ENCODE measurements at regions not wholly inside any gene's neighbourhood (a gene's known extent, or its start where the extent isn't known, plus 50 kb on each side); places are given as distances from the start of the nearest gene placed in this dataset.

DNA sequence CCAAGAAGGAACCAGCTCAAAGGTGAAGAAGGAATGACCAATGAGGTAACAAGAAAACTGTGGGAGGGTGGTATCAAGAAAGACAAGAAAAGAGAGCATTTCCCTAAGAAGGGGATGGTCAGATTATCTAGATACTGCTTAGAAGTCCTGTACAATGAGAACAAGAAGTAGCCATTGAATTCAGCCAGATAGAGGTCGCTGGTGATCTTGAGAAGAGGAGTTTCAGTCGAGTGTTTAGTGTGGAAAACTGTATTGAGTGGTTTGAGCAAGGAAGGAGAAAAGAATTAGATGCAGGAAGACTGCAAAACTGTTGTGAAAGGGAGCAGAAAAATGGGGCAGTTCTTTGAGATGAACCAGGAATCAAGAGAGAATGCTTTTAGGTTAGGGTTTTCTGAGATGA, 74.6 kb upstream of the FAT3 start:
- Histone ChIP-seq H3K4me1 (ENCODE audit: control insufficient read depth in 1 of 2, insufficient read depth in 2 of 2, low read depth in 1 of 2, low read length in 1 of 2) (no peaks in the 10 kb centered on the region), H3K79me2 (ENCODE audit: insufficient read depth) (no peaks in the 10 kb centered on the region), H3K4me3 (ENCODE audit: low read depth in 2 of 2, low read length in 1 of 2) (no peak overlapping the region), H3K9ac (no peak overlapping the region), H4K20me1 (ENCODE audit: insufficient read depth) (no peaks in the 10 kb centered on the region), H2AFZ (ENCODE audit: low read depth) (no peak overlapping the region), H3K27me3 (ENCODE audit: insufficient read depth) (no peaks in the 10 kb centered on the region), H3F3A (replicated peaks; ENCODE audit: insufficient read depth) (no peaks in the 10 kb centered on the region), H3K4me2 (no peak overlapping the region), H3K9me2 (no peaks in the 10 kb centered on the region), H3K9me3 (no peaks in the 10 kb centered on the region), H3K36me3 (replicated peaks in 1 of 2; ENCODE audit: control insufficient read depth in 1 of 2, insufficient read depth in 2 of 2, low read length in 1 of 2) (no peaks in the 10 kb centered on the region), H3K27ac (ENCODE audit: low read depth in 2 of 2, low read length in 1 of 2) (no peak overlapping the region)
- POLR2A ChIA-PET = no interaction called here
- no peak for DNase-seq
- TF ChIP-seq RAD21 (IDR thresholded peaks at IDR 0.05; ENCODE audit: low read length) = peak; percentile 28; the same call in 1 of the 2 replicates
- no peak for TF ChIP-seq NFIC (IDR thresholded peaks at IDR 0.05; ENCODE audit: borderline replicate concordance)
- WGBS (ENCODE audit: low lambda C conversion rate) = 17% methylated on average over 2 of the region's 2 CpGs
- CTCF ChIA-PET = no interaction called here

DNA sequence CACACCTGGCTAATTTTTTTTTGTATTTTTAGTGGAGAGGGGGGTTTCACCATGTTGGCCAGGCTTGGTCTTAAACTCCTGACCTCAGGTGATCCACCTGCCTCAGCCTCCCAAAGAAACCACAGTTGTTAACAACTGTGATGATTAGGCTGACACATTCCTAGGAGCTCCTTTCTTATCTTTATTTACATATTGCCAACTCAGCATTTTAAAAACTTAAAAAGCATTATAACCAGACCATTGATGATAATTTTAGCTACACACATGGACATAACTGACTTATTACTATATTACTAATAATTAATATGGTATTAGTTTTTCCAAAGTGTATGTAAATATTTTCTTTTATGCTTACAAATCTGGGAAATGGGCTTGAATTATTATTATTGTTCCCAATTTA, 82.9 kb upstream of the FAT3 start:
- no peak overlapping the region for H2AFZ ChIP-seq (ENCODE audit: low read depth)
- H3K4me1 ChIP-seq (ENCODE audit: control insufficient read depth in 1 of 2, insufficient read depth in 2 of 2, low read depth in 1 of 2, low read length in 1 of 2) = peaks cover 0 to 6% of the 10 kb centered on the region in 2 experiments; a peak in 2 of 4 replicates
- no peak overlapping the region for H3K4me2 ChIP-seq
- no peaks in the 10 kb centered on the region for H3K27me3 ChIP-seq (ENCODE audit: insufficient read depth)
- H3K4me3 ChIP-seq (ENCODE audit: low read depth in 2 of 2, low read length in 1 of 2) = no peak overlapping the region
- no peak for DNase-seq
- CTCF ChIA-PET = interaction anchor here (1.0 to 1.2 kb wide), 2 partner anchors 9 to 12 kb away, joined by 4 read pairs; no protein-coding TSS in a partner anchor
- POLR2A ChIA-PET = no interaction called here
- no peaks in the 10 kb centered on the region for H3K9me2 ChIP-seq
- no peaks in the 10 kb centered on the region for H3F3A ChIP-seq (replicated peaks; ENCODE audit: insufficient read depth)
- H3K9me3 ChIP-seq = no peaks in the 10 kb centered on the region
- no peaks in the 10 kb centered on the region for H3K36me3 ChIP-seq (replicated peaks in 1 of 2; ENCODE audit: control insufficient read depth in 1 of 2, insufficient read depth in 2 of 2, low read length in 1 of 2)
- H3K79me2 ChIP-seq (ENCODE audit: insufficient read depth) = no peaks in the 10 kb centered on the region
- TF ChIP-seq TAF1 (IDR thresholded peaks at IDR 0.05; ENCODE audit: borderline replicate concordance, low read depth, low read length) (no peak), CHD2 (IDR thresholded peaks at IDR 0.05; ENCODE audit: low read length, partially characterized antibody) (no peak), GATA2 (CRISPR knock-in tag; IDR thresholded peaks at IDR 0.05) (no peak), FOXM1 (IDR thresholded peaks at IDR 0.05; ENCODE audit: low read depth) (no peak), MXI1 (IDR thresholded peaks at IDR 0.05; ENCODE audit: low read depth, low read length) (no peak), RCOR1 (IDR thresholded peaks at IDR 0.05; ENCODE audit: low read length) (no peak), EP300 (IDR thresholded peaks at IDR 0.05; ENCODE audit: borderline replicate concordance in 1 of 2, low read depth in 1 of 2, low read length in 1 of 2) (no peak)
- TF ChIP-seq, protein P1, sequence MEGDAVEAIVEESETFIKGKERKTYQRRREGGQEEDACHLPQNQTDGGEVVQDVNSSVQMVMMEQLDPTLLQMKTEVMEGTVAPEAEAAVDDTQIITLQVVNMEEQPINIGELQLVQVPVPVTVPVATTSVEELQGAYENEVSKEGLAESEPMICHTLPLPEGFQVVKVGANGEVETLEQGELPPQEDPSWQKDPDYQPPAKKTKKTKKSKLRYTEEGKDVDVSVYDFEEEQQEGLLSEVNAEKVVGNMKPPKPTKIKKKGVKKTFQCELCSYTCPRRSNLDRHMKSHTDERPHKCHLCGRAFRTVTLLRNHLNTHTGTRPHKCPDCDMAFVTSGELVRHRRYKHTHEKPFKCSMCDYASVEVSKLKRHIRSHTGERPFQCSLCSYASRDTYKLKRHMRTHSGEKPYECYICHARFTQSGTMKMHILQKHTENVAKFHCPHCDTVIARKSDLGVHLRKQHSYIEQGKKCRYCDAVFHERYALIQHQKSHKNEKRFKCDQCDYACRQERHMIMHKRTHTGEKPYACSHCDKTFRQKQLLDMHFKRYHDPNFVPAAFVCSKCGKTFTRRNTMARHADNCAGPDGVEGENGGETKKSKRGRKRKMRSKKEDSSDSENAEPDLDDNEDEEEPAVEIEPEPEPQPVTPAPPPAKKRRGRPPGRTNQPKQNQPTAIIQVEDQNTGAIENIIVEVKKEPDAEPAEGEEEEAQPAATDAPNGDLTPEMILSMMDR (IDR thresholded peaks at IDR 0.05) = no peak
- TF ChIP-seq, protein P2, sequence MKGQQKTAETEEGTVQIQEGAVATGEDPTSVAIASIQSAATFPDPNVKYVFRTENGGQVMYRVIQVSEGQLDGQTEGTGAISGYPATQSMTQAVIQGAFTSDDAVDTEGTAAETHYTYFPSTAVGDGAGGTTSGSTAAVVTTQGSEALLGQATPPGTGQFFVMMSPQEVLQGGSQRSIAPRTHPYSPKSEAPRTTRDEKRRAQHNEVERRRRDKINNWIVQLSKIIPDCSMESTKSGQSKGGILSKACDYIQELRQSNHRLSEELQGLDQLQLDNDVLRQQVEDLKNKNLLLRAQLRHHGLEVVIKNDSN (IDR thresholded peaks at IDR 0.05; ENCODE audit: borderline replicate concordance, low read depth) = no peak
- TF ChIP-seq, protein P3, sequence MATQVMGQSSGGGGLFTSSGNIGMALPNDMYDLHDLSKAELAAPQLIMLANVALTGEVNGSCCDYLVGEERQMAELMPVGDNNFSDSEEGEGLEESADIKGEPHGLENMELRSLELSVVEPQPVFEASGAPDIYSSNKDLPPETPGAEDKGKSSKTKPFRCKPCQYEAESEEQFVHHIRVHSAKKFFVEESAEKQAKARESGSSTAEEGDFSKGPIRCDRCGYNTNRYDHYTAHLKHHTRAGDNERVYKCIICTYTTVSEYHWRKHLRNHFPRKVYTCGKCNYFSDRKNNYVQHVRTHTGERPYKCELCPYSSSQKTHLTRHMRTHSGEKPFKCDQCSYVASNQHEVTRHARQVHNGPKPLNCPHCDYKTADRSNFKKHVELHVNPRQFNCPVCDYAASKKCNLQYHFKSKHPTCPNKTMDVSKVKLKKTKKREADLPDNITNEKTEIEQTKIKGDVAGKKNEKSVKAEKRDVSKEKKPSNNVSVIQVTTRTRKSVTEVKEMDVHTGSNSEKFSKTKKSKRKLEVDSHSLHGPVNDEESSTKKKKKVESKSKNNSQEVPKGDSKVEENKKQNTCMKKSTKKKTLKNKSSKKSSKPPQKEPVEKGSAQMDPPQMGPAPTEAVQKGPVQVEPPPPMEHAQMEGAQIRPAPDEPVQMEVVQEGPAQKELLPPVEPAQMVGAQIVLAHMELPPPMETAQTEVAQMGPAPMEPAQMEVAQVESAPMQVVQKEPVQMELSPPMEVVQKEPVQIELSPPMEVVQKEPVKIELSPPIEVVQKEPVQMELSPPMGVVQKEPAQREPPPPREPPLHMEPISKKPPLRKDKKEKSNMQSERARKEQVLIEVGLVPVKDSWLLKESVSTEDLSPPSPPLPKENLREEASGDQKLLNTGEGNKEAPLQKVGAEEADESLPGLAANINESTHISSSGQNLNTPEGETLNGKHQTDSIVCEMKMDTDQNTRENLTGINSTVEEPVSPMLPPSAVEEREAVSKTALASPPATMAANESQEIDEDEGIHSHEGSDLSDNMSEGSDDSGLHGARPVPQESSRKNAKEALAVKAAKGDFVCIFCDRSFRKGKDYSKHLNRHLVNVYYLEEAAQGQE (IDR thresholded peaks at IDR 0.05; ENCODE audit: low read depth, low read length) = no peak
- TF ChIP-seq, protein P4, sequence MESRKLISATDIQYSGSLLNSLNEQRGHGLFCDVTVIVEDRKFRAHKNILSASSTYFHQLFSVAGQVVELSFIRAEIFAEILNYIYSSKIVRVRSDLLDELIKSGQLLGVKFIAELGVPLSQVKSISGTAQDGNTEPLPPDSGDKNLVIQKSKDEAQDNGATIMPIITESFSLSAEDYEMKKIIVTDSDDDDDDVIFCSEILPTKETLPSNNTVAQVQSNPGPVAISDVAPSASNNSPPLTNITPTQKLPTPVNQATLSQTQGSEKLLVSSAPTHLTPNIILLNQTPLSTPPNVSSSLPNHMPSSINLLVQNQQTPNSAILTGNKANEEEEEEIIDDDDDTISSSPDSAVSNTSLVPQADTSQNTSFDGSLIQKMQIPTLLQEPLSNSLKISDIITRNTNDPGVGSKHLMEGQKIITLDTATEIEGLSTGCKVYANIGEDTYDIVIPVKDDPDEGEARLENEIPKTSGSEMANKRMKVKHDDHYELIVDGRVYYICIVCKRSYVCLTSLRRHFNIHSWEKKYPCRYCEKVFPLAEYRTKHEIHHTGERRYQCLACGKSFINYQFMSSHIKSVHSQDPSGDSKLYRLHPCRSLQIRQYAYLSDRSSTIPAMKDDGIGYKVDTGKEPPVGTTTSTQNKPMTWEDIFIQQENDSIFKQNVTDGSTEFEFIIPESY (IDR thresholded peaks at IDR 0.05; ENCODE audit: borderline replicate concordance, low read depth) = no peak
- no peak overlapping the region for H3K27ac ChIP-seq (ENCODE audit: low read depth in 2 of 2, low read length in 1 of 2)
- no peak overlapping the region for H3K9ac ChIP-seq
- no peaks in the 10 kb centered on the region for H4K20me1 ChIP-seq (ENCODE audit: insufficient read depth)

Measured in SK-N-SH (cell line).